ENCODE measurements at regions not wholly inside any gene's neighbourhood (a gene's known extent, or its start where the extent isn't known, plus 50 kb on each side); places are given as distances from the start of the nearest gene placed in this dataset.

- intact Hi-C loops (cut with DNase I, micrococcal nuclease): loop anchor here in 1 of 2 experiments (1.0 to 2.0 kb wide), 2 partner anchors 9 to 346 kb away; no protein-coding TSS in a partner anchor
- H3K9me3 Mint-ChIP-seq: no peaks in the 10 kb centered on the region
- H3K36me3 ChIP-seq (ENCODE audit: insufficient read depth, low read length): no peaks in the 10 kb centered on the region
- CTCF ChIA-PET: interaction anchor here (0.7 to 1.9 kb wide), 3 partner anchors 10 to 402 kb away, joined by 4 to 8 read pairs (median 4); no protein-coding TSS in a partner anchor
- H3K4me1 ChIP-seq (ENCODE audit: insufficient read depth, low read length): peaks cover 65% of the 10 kb centered on the region
- no peak overlapping the region for H3K4me3 ChIP-seq (ENCODE audit: low read length)
- H3K4me1 Mint-ChIP-seq (ENCODE audit: low read depth): peaks cover 77% of the 10 kb centered on the region
- no peaks in the 10 kb centered on the region for H3K27me3 ChIP-seq (ENCODE audit: control insufficient read depth in 1 of 2, insufficient read depth in 2 of 2, low read length in 2 of 2)
- POLR2A ChIA-PET: interaction anchor here (0.9 to 2.5 kb wide), 12 partner anchors 8 to 346 kb away, joined by 3 to 13 read pairs (median 5); no protein-coding TSS in a partner anchor
- no peaks in the 10 kb centered on the region for H3K27me3 Mint-ChIP-seq
- ATAC-seq (ENCODE audit: poor library complexity) (peak; percentile 86), DNase-seq (peak in 6 of 14 experiments; percentile 20 to 66 (median 48))
- peak overlapping the region; percentile 43 for H3K4me3 Mint-ChIP-seq
- peak overlapping the region; percentile 88 for H3K27ac Mint-ChIP-seq
- no peak for TF ChIP-seq CTCF (IDR thresholded peaks at IDR 0.05)
- H3K27ac ChIP-seq (ENCODE audit: low read depth in 1 of 2, low read length in 2 of 2): peak overlapping the region in 1 of 2 donors; percentile 32
- no peaks in the 10 kb centered on the region for H3K36me3 Mint-ChIP-seq (ENCODE audit: low read depth)
- peaks cover 0 to 7% of the 10 kb centered on the region in 2 experiments for H3K9me3 ChIP-seq (ENCODE audit: control insufficient read depth in 1 of 2, insufficient read depth in 1 of 2, low read length in 2 of 2)
Measured at GRCh38 chr4:38328989-38329729, 334.8 kb upstream of the KLF3 start.

- Histone ChIP-seq H3K4me3 (ENCODE audit: low read length) (no peak overlapping the region), H3K27me3 (ENCODE audit: control insufficient read depth in 1 of 2, insufficient read depth in 2 of 2, low read length in 2 of 2) (no peaks in the 10 kb centered on the region), H3K27ac (ENCODE audit: low read depth in 1 of 2, low read length in 2 of 2) (peak overlapping the region in 1 of 2 donors; percentile 25), H3K4me1 (ENCODE audit: insufficient read depth, low read length) (peaks cover 58% of the 10 kb centered on the region), H3K9me3 (ENCODE audit: control insufficient read depth in 1 of 2, insufficient read depth in 1 of 2, low read length in 2 of 2) (peaks cover 0 to under 1% of the 10 kb centered on the region in 2 experiments), H3K36me3 (ENCODE audit: insufficient read depth, low read length) (no peaks in the 10 kb centered on the region)
- ChIA-PET POLR2A (interaction anchor here (0.5 to 2.5 kb wide), 8 partner anchors 10 to 336 kb away, joined by 3 to 11 read pairs (median 4); no protein-coding TSS in a partner anchor), CTCF (interaction anchor here (0.7 to 2.6 kb wide), 4 partner anchors 11 to 401 kb away, joined by 3 to 14 read pairs (median 4); no protein-coding TSS in a partner anchor)
- DNase-seq: no peak
- ATAC-seq (ENCODE audit: poor library complexity): no peak
- intact Hi-C loops (cut with DNase I, micrococcal nuclease): no loop called here
- Mint-ChIP-seq H3K4me3 (peak overlapping the region; percentile 43), H3K4me1 (ENCODE audit: low read depth) (peaks cover 85% of the 10 kb centered on the region), H3K36me3 (ENCODE audit: low read depth) (peaks cover 6% of the 10 kb centered on the region), H3K27me3 (no peaks in the 10 kb centered on the region), H3K9me3 (no peaks in the 10 kb centered on the region), H3K27ac (peak overlapping the region; percentile 88)
- TF ChIP-seq CTCF (IDR thresholded peaks at IDR 0.05): no peak
Measured at GRCh38 chr4:38330321-38330720, 333.7 kb upstream of the KLF3 start.

GRCh38 chr4:38330936-38331335 is 333.1 kb upstream of the KLF3 start:
- peak overlapping the region; percentile 64 for H3K4me3 Mint-ChIP-seq
- peaks cover 87% of the 10 kb centered on the region for H3K4me1 Mint-ChIP-seq (ENCODE audit: low read depth)

More at GRCh38 chr4:38330936-38331335, 333.1 kb upstream of the KLF3 start:
- Histone ChIP-seq H3K36me3 (ENCODE audit: insufficient read depth, low read length) (no peaks in the 10 kb centered on the region), H3K27ac (ENCODE audit: low read depth in 1 of 2, low read length in 2 of 2) (no peak overlapping the region), H3K9me3 (ENCODE audit: control insufficient read depth in 1 of 2, insufficient read depth in 1 of 2, low read length in 2 of 2) (no peaks in the 10 kb centered on the region), H3K4me3 (ENCODE audit: low read length) (no peak overlapping the region), H3K27me3 (ENCODE audit: control insufficient read depth in 1 of 2, insufficient read depth in 2 of 2, low read length in 2 of 2) (no peaks in the 10 kb centered on the region), H3K4me1 (ENCODE audit: insufficient read depth, low read length) (peaks cover 56% of the 10 kb centered on the region)
- ChIA-PET POLR2A (interaction anchor here (1.1 to 1.7 kb wide), 5 partner anchors 10 to 332 kb away, joined by 4 to 7 read pairs (median 4); no protein-coding TSS in a partner anchor), CTCF (interaction anchor here (1.0 to 2.6 kb wide), 2 partner anchors 11 to 345 kb away, joined by 3 to 14 read pairs; no protein-coding TSS in a partner anchor)
- no peak for DNase-seq
- H3K27me3 Mint-ChIP-seq: no peaks in the 10 kb centered on the region
- H3K27ac Mint-ChIP-seq: peak overlapping the region; percentile 88
- H3K9me3 Mint-ChIP-seq: no peaks in the 10 kb centered on the region
- H3K36me3 Mint-ChIP-seq (ENCODE audit: low read depth): peaks cover 10% of the 10 kb centered on the region
- ATAC-seq (ENCODE audit: poor library complexity): no peak
- no peak for TF ChIP-seq CTCF (IDR thresholded peaks at IDR 0.05)
- intact Hi-C loops (cut with DNase I, micrococcal nuclease): no loop called here
